ENCODE measurements at regions not wholly inside any gene's neighbourhood (a gene's known extent, or its start where the extent isn't known, plus 50 kb on each side); places are given as distances from the start of the nearest gene placed in this dataset.

- no peak for TF ChIP-seq CTCF (IDR thresholded peaks at IDR 0.05; ENCODE audit: insufficient read depth, low read length)
- no peak for TF ChIP-seq POLR2AphosphoS5 (IDR thresholded peaks at IDR 0.05; ENCODE audit: low read depth)
- TF ChIP-seq SPI1 (IDR thresholded peaks at IDR 0.05; ENCODE audit: borderline replicate concordance, low read depth) = no peak
These were observed 97.8 kb downstream of the LLPH start for GRCh38 chr12:66032739-66033138.

All from HL-60 (cell line).